Astrocyte (in vitro differentiated cells and primary cell): ENCODE measurements at regions not wholly inside any gene's neighbourhood (a gene's known extent, or its start where the extent isn't known, plus 50 kb on each side); places are given as distances from the start of the nearest gene placed in this dataset.

Experiments used
- CTCF ChIP-seq: IDR thresholded peaks from 2 replicates; pipeline ENCODE4 v1.5.1; 2011; ENCODE audit warnings: low read depth, mild to moderate bottlenecking, inconsistent platforms, low read length, moderate library complexity; ENCODE audit not compliant: insufficient read depth
- EZH2 ChIP-seq: IDR thresholded peaks from 2 replicates; pipeline ENCODE4 v1.6.1; 2012; ENCODE audit warnings: mild to moderate bottlenecking, low read length, inconsistent platforms; ENCODE audit not compliant: insufficient read depth

GRCh38 chr12:58481811-58482210 lies 438.5 kb downstream of the LRIG3 start:
- TF ChIP-seq CTCF (no peak), EZH2 (no peak)
